HG03558 (cell line): ENCODE measurements at regions not wholly inside any gene's neighbourhood (a gene's known extent, or its start where the extent isn't known, plus 50 kb on each side); places are given as distances from the start of the nearest gene placed in this dataset.

ENCODE experiments used
- ATAC-seq: cut with Tn5 transposase; IDR thresholded peaks from one replicate; pipeline ENCODE4 v1.9.1; 2021; ENCODE audit warnings: moderate number of reproducible peaks; ENCODE audit not compliant: unreplicated experiment; ENCODE audit errors: extremely low read depth

DNA sequence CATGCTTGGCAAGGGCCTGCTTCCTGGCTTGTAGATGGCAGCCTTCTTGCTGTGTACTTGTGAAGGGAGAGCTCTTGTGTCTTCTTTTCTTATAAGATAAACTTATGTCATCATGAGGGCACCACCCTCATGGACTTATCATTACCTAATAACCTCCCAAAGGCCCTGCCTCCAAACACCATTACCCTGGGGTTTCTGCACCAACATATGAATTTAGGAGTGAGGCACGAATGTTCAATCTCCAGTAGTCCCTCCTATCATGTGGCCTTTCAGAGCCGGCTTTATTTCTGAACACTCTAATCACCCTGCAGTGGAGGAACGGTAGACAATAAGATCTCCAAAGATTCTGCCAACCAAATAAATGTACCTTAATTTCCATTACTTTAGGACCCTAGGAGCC lies 144.3 kb downstream of the ABCC12 start:
- no peak for ATAC-seq

DNA sequence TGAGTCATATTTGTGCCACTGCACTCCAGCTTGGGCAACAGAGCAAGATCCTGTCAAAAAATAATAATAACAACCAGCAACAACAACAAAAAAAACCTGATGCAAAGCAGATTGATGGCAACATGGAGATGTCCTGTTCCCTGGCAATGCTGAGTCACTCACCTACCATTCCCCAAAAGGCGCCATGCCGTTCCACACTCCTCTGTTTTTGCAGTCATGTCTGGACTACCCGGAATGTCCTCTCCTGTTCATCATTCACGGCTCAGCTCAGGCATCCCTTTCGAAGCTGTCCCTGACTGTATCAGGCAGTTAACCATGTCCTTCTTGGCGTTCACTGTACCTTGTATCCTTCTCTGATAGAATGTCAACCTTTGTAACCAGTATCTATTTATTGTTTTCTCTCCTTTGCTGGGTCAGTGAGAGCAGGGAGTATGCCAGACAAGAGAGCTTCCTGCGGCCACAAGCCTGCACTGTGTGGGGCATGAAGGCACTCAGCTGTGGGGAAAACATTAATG lies 147.7 kb downstream of the ABCC12 start:
- no peak for ATAC-seq

DNA sequence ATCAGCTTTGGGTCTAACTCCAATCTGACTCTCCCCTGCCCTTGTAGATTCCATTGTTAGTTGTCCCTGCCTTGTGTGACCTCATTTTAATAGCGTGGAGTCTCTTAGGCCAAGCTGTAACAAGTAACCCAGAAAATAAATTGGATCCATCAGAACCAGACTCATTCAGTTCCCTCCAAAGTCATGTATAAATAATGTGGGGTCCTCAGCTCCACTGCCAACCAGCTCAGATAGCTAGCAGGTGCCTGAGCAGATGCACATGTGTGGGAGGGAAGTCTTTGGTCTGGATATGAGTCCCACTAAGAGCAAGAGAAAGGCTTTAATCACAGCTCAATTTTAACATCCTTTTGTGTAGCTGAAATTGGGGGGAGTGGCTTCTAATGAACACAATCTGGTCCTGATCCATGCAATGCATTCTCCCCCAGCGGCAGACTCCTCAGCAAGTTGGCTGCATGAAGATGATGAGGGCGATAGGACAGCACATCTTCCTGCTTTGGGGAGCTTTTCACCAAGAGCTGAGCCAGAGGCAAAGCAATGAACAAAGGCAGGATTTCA lies 151.6 kb downstream of the ABCC12 start:
- ATAC-seq = no peak

DNA sequence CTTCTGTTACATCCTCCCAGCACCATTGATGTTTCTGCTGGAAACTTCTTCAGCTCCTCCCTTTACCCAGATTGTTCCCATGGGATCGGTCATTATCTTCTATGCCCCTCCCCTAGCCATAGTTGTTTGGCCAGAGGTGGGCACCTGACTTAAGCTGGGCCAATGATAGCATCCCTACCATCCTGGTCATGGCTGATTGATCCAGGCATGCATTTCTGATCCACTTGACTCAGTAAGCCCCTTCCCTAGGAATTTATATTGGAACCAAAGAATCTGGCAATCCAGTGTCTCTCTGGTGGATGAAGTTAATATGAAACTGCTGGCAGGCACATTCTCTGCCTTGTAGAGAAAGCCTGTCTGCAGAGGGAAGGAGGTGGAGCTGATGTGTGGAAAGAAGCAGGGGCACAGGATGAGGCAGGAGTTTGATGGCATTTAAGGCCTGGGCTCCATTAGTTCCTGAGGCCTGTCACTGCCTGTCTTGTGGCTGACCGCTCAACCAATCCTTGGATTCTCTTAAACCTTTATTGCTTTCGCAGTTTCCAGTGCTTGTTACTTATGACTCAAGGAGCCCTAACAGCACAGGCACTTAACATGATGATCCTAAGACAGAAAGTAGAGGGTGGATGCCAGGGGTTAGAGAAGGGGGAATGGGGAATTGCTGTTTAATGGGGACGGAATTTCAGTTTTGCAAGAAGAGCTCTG lies 152.4 kb downstream of the ABCC12 start:
- no peak for ATAC-seq

DNA sequence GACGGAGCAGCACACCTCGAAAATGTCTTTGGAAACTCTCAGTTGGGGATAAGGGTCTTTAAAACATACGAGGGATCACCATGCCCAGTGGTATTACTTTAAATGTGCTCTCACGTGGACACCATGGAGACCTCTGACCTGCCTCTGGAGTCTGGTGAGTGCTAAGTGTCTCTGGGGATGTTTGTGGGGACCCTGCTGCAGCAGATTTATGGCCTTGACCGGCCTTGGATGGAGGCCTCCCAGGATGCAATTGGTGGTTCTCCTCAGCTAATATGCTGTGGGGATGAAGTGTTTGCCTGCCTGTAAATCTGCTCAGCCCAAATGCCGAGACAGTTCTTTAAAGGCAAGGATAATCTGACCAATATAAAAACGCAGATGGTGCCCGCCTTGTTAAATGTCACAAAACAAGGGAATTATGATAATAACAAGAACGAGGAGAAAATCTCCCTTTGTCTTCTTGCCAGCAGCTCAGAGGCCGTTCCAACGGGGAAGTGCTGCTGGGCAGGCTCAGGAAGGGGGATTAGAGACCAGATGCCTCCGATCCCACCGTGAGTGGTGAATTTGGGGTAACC lies 154.4 kb downstream of the ABCC12 start:
- no peak for ATAC-seq

DNA sequence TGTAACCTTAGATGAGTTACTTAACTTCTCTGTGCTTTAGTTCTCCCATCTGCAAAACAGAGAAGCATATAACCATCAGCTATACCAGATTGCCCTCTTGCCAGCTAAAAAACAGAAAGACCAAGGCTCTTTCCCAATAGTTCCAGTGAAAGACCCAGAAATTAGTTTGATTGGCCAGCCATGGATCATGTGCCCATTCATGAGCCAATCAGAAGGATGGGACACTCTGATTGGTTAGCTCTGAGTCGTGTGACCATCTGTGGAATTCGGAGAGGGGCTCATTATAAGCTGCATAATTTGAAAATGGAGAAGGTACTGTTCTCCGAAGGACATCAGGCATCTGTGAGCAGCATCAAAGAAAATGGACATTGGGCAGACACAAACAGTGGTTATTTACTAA lies 155.2 kb downstream of the ABCC12 start:
- ATAC-seq = no peak

DNA sequence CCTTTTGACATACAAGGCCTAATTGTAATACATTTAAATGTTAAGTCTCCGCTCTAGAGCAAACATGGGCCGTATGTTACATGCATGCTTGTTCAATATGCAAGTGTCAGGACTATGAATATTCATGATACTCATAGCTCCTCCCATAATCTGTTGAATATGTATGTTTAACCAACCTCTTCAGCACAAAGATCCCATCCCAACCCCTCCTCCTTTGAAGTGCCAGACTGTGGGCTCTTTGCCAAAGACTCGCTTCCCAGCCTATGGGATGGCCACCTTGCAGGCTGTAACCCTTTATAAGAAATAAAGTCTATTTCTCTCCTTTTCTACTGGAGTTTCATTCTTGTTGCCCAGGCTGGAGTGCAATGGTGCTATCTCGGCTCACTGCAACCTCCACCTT lies 156.2 kb downstream of the ABCC12 start:
- no peak for ATAC-seq

DNA sequence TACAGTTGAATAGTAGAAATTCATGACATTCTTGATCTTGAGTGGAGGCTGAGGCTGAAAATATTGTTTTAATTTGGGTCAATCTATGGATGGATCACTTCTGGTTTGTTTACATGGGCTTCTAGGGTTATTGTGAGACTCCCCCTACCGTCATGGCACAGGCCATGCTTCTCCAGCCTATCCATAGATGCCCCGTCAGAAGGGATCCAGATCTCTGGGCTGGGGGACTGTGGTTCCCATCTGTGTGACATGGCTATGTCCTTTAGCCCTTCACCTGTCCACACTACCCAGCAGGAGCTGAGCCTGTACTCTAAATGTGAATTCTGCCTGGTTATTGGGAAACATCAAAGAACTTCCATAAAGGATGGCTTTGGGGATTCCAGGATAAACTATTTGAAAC lies 160.4 kb downstream of the ABCC12 start:
- ATAC-seq = no peak

DNA sequence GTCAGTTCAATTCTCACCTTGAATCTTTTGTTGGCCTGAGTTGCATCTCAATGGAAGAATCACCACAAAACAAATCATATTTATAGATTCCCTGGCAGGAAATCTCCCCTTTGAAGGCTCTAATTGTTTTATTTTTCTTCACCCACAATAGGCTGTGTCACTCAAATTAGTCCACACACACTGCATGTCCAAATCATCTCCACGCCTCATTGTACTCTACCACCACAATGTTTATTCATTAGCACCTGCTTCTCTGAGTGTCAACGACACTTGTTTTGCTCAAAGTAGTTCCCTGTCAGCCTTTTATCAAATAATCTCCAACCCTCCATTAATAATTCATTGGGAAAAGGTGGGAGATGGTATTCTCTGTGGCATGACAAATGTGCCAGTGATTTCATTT lies 164.3 kb downstream of the ABCC12 start:
- ATAC-seq = no peak

DNA sequence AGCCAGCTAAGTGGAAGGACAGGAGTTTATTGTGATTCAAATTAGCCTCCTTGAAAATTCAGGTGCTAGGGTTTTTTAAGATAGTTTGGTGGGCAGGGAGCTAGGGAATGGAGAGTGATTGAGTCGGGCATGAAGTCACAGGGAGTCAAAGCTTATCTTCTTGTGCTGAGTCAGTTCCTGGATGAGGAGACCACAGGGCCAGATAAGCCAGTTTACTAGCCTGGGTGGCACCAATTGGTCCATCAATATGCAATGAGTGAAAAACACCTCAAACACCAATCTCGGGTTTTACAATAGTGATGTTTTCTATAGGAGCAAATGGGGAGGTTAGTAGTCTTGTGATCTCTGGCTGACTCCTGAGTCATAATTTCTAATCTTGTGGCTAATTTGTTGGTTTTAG lies 165.1 kb downstream of the ABCC12 start:
- ATAC-seq = no peak

DNA sequence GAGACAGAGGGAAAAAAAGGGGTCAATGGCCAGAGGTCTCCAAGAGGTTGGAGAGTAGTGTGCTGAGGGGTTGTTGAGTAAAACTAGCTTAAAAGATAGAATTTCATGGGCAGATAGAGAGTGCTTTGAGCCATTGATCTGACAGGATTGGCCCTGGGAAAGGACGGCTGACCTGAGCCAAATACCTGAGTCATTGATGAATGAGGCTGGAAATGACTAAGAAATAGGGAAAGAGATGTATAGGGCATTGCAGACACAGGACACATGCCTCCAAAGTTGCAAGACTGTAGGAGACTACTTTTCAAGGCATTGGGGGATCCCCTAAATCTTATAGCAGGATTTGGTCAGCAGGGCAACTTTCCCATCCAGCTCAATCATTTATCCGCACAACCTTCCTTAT lies 168.7 kb downstream of the ABCC12 start:
- no peak for ATAC-seq

DNA sequence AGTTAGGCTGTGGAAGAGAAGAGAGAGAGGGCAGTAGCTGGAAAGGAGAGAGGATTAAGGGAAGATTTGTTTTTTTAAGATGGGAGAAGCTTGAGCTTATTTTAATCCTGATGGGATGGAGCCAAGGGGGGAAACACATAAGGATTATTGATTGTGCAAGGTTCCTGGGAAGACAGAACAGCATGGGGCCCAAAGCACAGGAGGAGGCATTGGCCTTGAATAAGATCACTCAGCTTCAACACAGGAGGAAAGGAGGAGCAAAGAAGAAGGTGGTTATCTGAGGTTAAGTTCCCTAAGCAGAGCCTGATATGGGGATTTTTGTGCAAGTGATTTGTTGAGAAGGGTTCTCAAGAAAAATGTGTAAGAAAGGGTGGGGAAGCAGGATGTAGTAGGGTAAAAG lies 169.8 kb downstream of the ABCC12 start:
- no peak for ATAC-seq

DNA sequence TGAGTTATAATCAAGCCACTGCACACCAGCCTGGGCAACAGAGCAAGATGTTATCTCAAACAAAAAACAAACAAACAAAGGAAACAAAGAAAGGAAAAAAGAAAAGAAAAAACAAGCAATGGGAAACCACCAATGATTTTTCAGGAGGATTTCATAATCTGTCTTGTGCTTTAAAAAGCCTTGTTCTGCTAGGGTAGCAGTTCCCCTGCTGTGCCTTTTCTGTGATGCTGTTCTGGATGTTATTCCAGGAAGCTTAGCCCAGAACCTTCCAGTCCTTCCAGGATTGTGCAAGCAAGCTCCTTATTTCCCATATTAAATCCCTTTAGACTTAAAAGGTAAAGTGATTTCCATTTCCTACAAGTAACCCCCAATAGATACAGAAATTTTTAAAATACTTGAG lies 171.1 kb downstream of the ABCC12 start:
- no peak for ATAC-seq

DNA sequence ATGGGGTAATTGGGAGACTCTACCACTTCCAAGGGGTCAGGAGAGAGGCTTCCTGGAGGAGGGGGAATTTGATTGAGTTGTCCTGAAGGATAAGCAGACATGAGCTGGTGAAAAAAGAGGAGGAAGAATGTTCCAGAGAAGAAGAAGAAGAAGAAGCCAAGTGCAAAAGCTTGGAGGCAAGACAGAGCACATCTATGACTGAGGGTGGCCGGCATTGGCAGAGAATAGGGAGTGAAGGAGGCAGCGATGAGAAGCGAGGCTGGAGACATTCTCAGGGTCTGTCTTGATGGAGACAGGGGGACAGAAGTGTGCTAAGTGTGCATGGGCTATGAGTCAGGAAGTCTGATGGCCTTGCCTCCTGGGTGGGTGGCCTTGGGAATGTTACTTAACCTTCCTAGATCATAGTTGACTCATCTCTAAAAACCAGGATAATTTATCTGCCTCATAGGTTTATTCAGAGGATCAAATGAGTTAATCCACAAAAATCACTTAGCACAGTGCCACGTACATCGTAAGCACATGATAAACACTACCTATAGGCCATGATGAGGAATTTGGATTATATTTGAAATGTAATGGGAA lies 171.7 kb downstream of the ABCC12 start:
- no peak for ATAC-seq

DNA sequence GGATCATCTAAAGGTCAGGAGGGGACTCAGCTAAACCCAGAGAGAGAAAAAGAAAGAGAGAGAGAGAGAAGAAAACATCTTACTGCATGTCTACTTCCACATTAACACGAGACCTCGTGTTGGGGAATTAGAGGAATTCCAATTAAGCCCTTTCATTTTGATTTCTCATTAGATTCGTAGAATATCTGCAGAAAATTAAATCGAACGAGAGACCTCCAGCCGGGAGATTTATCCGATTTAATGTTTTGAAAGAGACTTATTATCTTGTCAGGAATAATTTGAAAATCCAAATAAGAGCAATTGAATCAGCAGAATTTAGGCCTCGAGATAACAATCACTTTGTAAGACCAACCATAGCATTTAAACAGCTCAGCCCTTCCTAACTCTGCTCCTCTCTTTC lies 175.6 kb downstream of the ABCC12 start:
- ATAC-seq = no peak

DNA sequence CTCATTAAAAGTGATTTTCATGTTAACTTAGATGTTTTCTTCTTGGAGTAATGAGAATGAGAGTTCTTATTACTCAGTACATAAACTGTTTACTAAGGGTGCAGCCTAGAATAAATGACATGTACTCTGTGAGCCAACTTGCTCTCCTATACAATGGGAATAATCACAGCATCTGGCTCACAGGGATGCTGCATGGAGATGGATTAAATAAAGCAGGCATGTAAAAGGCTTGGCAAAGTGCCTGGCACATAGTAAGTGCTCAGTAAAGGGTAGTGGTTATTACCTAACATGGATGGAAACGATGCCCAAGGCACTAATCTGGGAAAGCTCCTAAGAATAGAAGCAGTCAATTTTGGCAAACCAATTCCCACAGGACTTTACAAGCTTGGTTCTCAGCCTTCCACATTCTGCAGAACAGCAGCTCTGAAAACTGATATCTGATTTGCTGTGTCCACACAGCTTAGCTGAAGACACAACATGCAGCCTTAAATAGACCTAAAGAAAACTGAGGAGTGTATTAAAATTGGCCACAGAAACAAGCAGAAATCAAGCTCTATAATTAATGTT lies 176.1 kb downstream of the ABCC12 start:
- ATAC-seq = no peak

DNA sequence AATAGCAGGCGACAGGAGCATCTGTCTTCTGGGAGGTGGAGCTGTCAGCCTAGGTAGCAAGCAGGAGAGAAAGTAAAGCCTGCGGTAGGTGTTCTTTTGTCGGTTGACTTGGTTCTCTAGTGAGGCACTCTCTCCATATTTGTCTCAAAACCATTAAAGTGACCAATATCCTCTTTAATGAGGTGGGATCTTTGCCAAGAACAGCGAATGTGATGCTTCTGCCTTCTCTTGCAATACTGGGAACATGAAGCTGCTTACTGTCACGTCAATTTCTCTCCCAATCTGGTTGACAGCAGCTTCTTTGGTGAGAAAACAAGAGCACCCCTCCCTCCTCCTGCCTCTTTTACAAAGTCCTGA lies 176.7 kb downstream of the ABCC12 start:
- no peak for ATAC-seq

DNA sequence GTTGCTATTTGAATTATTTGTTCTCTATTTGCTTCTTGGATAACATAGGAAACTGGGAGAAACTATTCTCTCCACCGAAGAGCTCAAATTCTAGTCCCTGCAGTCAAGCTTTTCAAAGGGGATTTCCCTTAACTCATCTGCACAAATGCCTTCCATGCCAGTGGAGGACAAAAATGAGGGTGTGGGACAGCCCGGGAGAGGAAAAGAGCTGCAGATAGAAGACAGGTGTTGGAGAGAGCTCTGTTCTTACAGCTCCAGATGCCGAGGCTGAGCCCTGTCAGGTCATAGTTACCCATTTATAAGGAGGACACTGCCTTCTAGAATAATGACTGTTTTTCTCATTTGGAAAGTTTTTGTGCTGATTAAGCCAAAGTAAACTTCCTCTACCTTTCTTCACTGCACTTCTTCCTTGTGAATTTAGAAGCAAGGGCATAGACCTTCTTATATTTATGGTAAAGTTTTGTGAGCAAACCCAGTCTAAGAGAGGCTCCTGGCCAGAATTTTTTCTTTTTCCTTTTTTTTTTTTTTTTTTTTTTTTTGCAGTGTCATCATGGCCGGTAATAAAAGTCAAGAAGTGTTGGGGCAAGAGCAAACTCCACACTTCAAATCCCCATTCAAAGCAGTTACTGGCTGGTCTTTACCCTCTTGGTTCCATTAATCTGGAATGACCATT lies 177.2 kb downstream of the ABCC12 start:
- no peak for ATAC-seq

DNA sequence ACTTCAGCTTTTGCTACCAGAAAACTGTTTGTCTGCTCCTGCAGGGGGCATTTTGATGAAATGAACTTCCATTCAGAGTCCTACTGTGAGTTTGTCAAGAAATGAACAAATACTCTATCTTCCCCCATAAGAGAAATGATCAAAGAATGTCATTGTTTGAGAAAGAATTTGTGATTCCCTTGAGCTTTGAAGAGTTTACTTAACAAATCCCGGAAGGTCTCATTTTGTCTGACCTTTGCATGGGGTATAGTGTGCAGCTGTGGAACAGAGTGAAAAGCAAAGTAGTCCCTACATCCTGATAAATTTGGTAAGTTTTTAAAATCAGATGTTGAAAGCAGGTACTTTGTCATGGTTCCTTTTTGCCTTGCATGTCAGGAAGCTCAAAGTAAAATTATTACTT lies 178.0 kb downstream of the ABCC12 start:
- ATAC-seq = no peak

DNA sequence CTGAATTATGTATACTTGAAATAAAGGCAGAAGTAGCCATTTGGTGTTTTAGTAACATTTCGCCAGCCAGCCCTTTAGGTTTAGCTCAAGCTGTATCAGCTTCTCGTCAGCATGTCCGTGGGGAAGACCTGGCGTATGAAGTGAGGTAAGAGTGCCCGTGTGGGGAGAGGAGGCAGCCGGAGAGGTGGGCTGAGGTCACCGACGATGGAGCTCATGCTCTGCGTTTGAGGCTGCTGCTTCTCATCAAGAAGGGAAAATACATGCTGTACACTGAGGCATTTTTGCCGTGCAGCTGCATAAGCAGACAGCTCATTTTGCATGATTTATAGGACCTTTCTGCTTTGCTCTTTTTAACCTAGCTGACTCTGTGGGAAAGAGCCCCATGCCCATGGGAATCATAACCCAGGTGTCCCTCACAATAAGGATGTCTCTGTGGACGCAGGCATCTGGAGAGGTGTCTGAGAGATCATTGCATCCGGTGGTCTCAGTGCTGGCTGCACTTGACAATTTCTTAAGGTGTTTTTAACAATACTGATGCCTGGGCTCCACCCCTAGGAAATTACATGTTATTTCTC lies 179.1 kb downstream of the ABCC12 start:
- no peak for ATAC-seq
